WTC11 (cell line): ENCODE measurements at regions not wholly inside any gene's neighbourhood (a gene's known extent, or its start where the extent isn't known, plus 50 kb on each side); places are given as distances from the start of the nearest gene placed in this dataset.

Experiments used
- CBFB ChIP-seq: sonication (generic); formaldehyde crosslinking; IDR thresholded peaks from 2 replicates; pipeline ENCODE4 v1.8.1; 2022; ENCODE audit warnings: mild to moderate bottlenecking, low read depth, missing genetic modification reagents
- FOXK1 ChIP-seq: sonication (generic); formaldehyde crosslinking; IDR thresholded peaks from 2 replicates; pipeline ENCODE4 v1.8.0; 2022; ENCODE audit warnings: mild to moderate bottlenecking, moderate library complexity, missing genetic modification reagents
- IRF2 ChIP-seq: sonication (generic); formaldehyde crosslinking; IDR thresholded peaks from 2 replicates; pipeline ENCODE4 v1.8.0; 2022; ENCODE audit warnings: low read depth, missing genetic modification reagents, borderline replicate concordance
- JUN ChIP-seq: sonication (generic); formaldehyde crosslinking; IDR thresholded peaks from 2 replicates; pipeline ENCODE4 v1.8.0; 2023; ENCODE audit warnings: mild to moderate bottlenecking, missing genetic modification reagents
- TF ChIP-seq, protein P1 (sequence below): fragments of 200-600 bp; IDR thresholded peaks from 2 replicates; pipeline ENCODE4 v1.8.0; 2022; ENCODE audit warnings: antibody characterized with exemption
- TF ChIP-seq, protein P2 (sequence below): sonication (generic); formaldehyde crosslinking; IDR thresholded peaks from 2 replicates; pipeline ENCODE4 v1.8.1; 2023; ENCODE audit warnings: mild to moderate bottlenecking, missing genetic modification reagents
- TF ChIP-seq, protein P3 (sequence below): sonication (generic); formaldehyde crosslinking; IDR thresholded peaks from 2 replicates; pipeline ENCODE4 v1.8.1; 2022; ENCODE audit warnings: low read depth, mild to moderate bottlenecking, moderate library complexity, missing genetic modification reagents, borderline replicate concordance

DNA sequence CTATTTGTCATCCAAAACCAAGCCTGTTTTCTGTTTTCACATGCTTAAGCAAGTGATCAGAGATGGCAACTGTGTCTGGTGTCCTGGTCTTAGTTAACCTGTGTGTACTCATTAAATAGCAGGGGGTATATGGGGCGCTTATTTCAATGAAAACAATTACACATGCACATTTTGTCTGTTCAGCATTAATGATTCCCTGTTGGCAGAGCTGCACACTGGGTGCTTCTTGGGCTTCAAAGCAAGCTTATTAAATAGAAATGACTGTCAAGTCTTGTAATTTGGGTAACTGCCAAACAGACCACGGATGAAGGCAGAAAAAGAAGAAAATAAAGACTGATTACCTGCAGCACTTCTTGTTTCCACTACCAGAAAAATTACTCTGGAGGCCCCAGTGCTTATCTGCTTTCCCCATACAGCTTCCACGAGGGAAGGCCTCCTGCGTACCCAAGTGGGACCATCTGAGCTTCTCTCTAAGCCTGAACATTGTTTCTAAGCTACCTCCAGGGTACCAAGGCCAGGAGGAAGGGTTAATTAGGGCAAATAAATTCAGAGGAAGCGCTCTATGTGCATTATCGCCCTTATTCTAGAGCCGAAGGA, 107.2 kb upstream of the TBL1X start:
- TF ChIP-seq, protein P1, sequence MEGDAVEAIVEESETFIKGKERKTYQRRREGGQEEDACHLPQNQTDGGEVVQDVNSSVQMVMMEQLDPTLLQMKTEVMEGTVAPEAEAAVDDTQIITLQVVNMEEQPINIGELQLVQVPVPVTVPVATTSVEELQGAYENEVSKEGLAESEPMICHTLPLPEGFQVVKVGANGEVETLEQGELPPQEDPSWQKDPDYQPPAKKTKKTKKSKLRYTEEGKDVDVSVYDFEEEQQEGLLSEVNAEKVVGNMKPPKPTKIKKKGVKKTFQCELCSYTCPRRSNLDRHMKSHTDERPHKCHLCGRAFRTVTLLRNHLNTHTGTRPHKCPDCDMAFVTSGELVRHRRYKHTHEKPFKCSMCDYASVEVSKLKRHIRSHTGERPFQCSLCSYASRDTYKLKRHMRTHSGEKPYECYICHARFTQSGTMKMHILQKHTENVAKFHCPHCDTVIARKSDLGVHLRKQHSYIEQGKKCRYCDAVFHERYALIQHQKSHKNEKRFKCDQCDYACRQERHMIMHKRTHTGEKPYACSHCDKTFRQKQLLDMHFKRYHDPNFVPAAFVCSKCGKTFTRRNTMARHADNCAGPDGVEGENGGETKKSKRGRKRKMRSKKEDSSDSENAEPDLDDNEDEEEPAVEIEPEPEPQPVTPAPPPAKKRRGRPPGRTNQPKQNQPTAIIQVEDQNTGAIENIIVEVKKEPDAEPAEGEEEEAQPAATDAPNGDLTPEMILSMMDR, result no peak
- TF ChIP-seq, protein P2, sequence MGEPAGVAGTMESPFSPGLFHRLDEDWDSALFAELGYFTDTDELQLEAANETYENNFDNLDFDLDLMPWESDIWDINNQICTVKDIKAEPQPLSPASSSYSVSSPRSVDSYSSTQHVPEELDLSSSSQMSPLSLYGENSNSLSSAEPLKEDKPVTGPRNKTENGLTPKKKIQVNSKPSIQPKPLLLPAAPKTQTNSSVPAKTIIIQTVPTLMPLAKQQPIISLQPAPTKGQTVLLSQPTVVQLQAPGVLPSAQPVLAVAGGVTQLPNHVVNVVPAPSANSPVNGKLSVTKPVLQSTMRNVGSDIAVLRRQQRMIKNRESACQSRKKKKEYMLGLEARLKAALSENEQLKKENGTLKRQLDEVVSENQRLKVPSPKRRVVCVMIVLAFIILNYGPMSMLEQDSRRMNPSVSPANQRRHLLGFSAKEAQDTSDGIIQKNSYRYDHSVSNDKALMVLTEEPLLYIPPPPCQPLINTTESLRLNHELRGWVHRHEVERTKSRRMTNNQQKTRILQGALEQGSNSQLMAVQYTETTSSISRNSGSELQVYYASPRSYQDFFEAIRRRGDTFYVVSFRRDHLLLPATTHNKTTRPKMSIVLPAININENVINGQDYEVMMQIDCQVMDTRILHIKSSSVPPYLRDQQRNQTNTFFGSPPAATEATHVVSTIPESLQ (CRISPR knock-in tag), result no peak
- TF ChIP-seq FOXK1, result no peak
- no peak for TF ChIP-seq IRF2
- TF ChIP-seq JUN (CRISPR knock-in tag), result no peak
- TF ChIP-seq, protein P3, sequence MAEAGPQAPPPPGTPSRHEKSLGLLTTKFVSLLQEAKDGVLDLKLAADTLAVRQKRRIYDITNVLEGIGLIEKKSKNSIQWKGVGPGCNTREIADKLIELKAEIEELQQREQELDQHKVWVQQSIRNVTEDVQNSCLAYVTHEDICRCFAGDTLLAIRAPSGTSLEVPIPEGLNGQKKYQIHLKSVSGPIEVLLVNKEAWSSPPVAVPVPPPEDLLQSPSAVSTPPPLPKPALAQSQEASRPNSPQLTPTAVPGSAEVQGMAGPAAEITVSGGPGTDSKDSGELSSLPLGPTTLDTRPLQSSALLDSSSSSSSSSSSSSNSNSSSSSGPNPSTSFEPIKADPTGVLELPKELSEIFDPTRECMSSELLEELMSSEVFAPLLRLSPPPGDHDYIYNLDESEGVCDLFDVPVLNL (CRISPR knock-in tag), result no peak
- TF ChIP-seq CBFB, result no peak
